Midbrain (tissue), 1 donor: ENCODE measurements at regions not wholly inside any gene's neighbourhood (a gene's known extent, or its start where the extent isn't known, plus 50 kb on each side); places are given as distances from the start of the nearest gene placed in this dataset.
"Not testable (repeated sequence)": the region's sequence is repeated elsewhere in the genome, so short reads cannot be mapped to it uniquely, and the experiment has no call there.

Experiments
- DNase-seq: peaks from one replicate; lab custom pipeline; 2025; lab: John Stamatoyannopoulos, UW

GRCh38 chr20:12737497-12737896 lies 271.3 kb upstream of the SPTLC3 start:
- DNase-seq = no peak

- DNase-seq = no peak
Measured at GRCh38 chr20:12737900-12738299, 270.9 kb upstream of the SPTLC3 start.

- no peak for DNase-seq
Measured at GRCh38 chr20:12740647-12741046, 268.1 kb upstream of the SPTLC3 start.

GRCh38 chr20:12744037-12744436 lies 264.7 kb upstream of the SPTLC3 start:
- DNase-seq = no peak

- DNase-seq = no peak
Measured at GRCh38 chr20:12748359-12748994, 260.3 kb upstream of the SPTLC3 start.

- no peak for DNase-seq
Measured at GRCh38 chr20:12750221-12750620, 258.6 kb upstream of the SPTLC3 start.

GRCh38 chr20:12752900-12753693 lies 255.7 kb upstream of the SPTLC3 start:
- not testable (repeated sequence) for DNase-seq

- not testable (repeated sequence) for DNase-seq
Measured at GRCh38 chr20:12753742-12754141, 255.0 kb upstream of the SPTLC3 start.

- DNase-seq = not testable (repeated sequence)
Measured at GRCh38 chr20:12759493-12759892, 249.3 kb upstream of the SPTLC3 start.

- DNase-seq = no peak
Measured at GRCh38 chr20:12762725-12763124, 246.0 kb upstream of the SPTLC3 start.

GRCh38 chr20:12763406-12763805 lies 245.4 kb upstream of the SPTLC3 start:
- DNase-seq = no peak

- DNase-seq = no peak
Measured at GRCh38 chr20:12764053-12764452, 244.7 kb upstream of the SPTLC3 start.

GRCh38 chr20:12764851-12765250 lies 243.9 kb upstream of the SPTLC3 start:
- DNase-seq = no peak

GRCh38 chr20:12773936-12774335 lies 234.8 kb upstream of the SPTLC3 start:
- DNase-seq = no peak

- DNase-seq = no peak
Measured at GRCh38 chr20:12775041-12775440, 233.7 kb upstream of the SPTLC3 start.

- no peak for DNase-seq
Measured at GRCh38 chr20:12777016-12777415, 231.8 kb upstream of the SPTLC3 start.

- no peak for DNase-seq
Measured at GRCh38 chr20:12786276-12786675, 222.5 kb upstream of the SPTLC3 start.

- DNase-seq = no peak
Measured at GRCh38 chr20:12788632-12789299, 220.0 kb upstream of the SPTLC3 start.

- DNase-seq = no peak
Measured at GRCh38 chr20:12790859-12791258, 217.9 kb upstream of the SPTLC3 start.

- DNase-seq = no peak
Measured at GRCh38 chr20:12798286-12798685, 210.5 kb upstream of the SPTLC3 start.

- DNase-seq = no peak
Measured at GRCh38 chr20:12808006-12808567, 200.7 kb upstream of the SPTLC3 start.

- no peak for DNase-seq
Measured at GRCh38 chr20:12815231-12815768, 193.5 kb upstream of the SPTLC3 start.
